Endothelial cell of umbilical vein (primary cell): ENCODE measurements at regions not wholly inside any gene's neighbourhood (a gene's known extent, or its start where the extent isn't known, plus 50 kb on each side); places are given as distances from the start of the nearest gene placed in this dataset.

Experiments used
- BruUV-seq: library from RNA; stranded (reverse); fragments of 400-500 nt; replicated peaks from 2 replicates; lab custom pipeline; 2021; lab: Mats Ljungman, UMichigan
- CTCF ChIA-PET: fragments of 300-600, 350-600 bp; sonication (Branson Sonifier 250); formaldehyde crosslinking; loops from one replicate; lab custom pipeline; 2021; ENCODE audit warnings: antibody characterized with exemption, inconsistent platforms; lab: Charles Lee
- POLR2A ChIA-PET: fragments of 300-600, 350-600 bp; sonication (Branson Sonifier 250); formaldehyde crosslinking; loops from one replicate; lab custom pipeline; 2021; ENCODE audit warnings: antibody characterized with exemption, inconsistent platforms; lab: Charles Lee
- DNase-seq: peaks from one replicate; pipeline ENCODE4 v3.0.0-alpha.2; 2011; ENCODE audit warnings: low read depth, low spot score
- FAIRE-seq: peaks from 2 replicates; lab custom pipeline; 2011; peaks lifted over from hg19 to GRCh38; lab: Jason Lieb, UNC
- H2AFZ ChIP-seq: 2 replicates; pipeline ENCODE4 v1.6.0; 2012; ENCODE audit warnings: low read depth, low read length, control low read depth, inconsistent platforms
- H3K27ac ChIP-seq: 2 replicates; pipeline ENCODE4 v1.5.1; 2011; ENCODE audit warnings: low read depth, mild to moderate bottlenecking, control low read depth, low read length, moderate library complexity; ENCODE audit not compliant: insufficient read depth
- H3K27me3 ChIP-seq, 2 experiments: 2 replicates each; pipeline versions ENCODE4 v1.6.0 to v1.6.1; 2011; ENCODE audit warnings: low read length in 2 of 2, mixed read lengths in 1 of 2; ENCODE audit not compliant: control insufficient read depth in 2 of 2, insufficient read depth in 2 of 2
- H3K36me3 ChIP-seq, 2 experiments: 2 replicates in 1 of 2; 3 replicates in 1 of 2; pipeline ENCODE4 v1.5.1; 2011; ENCODE audit warnings: low read length in 2 of 2, mild to moderate bottlenecking in 1 of 2, moderate library complexity in 1 of 2; ENCODE audit not compliant: control insufficient read depth in 2 of 2, insufficient read depth in 2 of 2; ENCODE audit errors: extremely low read depth in 1 of 2
- H3K4me1 ChIP-seq: 3 replicates; pipeline ENCODE4 v1.5.1; 2011; ENCODE audit warnings: mild to moderate bottlenecking, low read length; ENCODE audit not compliant: control insufficient read depth, insufficient read depth; ENCODE audit errors: extremely low read depth
- H3K4me2 ChIP-seq: 2 replicates; pipeline ENCODE4 v1.6.1; 2011; ENCODE audit warnings: low read length, control low read depth, mixed read lengths; ENCODE audit not compliant: insufficient read depth
- H3K4me3 ChIP-seq, 3 experiments: fragments of 200-600 bp in 1 of 3; sonication (generic), shearing (Covaris generic) in 1 of 3; replicated peaks in 1 of 3; 2 replicates each; pipeline ENCODE4 v1.5.1; 2011 to 2016; ENCODE audit warnings: control low read depth in 3 of 3, low read length in 3 of 3, mild to moderate bottlenecking in 2 of 3, inconsistent platforms in 1 of 3, low read depth in 1 of 3, moderate library complexity in 1 of 3; ENCODE audit not compliant: insufficient read depth in 1 of 3
- H3K79me2 ChIP-seq: 2 replicates; pipeline ENCODE4 v1.6.0; 2012; ENCODE audit warnings: low read length, inconsistent platforms; ENCODE audit not compliant: control insufficient read depth, insufficient read depth
- H3K9ac ChIP-seq: replicated peaks from 2 replicates; pipeline ENCODE3; 2011; ENCODE audit warnings: low read length, control low read depth; ENCODE audit not compliant: insufficient read depth; ENCODE audit errors: extremely low read depth
- H3K9me1 ChIP-seq: replicated peaks from 3 replicates; pipeline ENCODE4 v1.6.0; 2011; ENCODE audit warnings: mild to moderate bottlenecking, low read length; ENCODE audit not compliant: control insufficient read depth, insufficient read depth; ENCODE audit errors: extremely low read depth
- H3K9me3 ChIP-seq: replicated peaks from 2 replicates; pipeline ENCODE4 v1.5.1; 2012; ENCODE audit warnings: low read length, inconsistent platforms; ENCODE audit not compliant: control insufficient read depth, insufficient read depth
- H4K20me1 ChIP-seq: replicated peaks from 2 replicates; pipeline ENCODE3; 2011; ENCODE audit warnings: mild to moderate bottlenecking, low read length; ENCODE audit not compliant: control insufficient read depth, insufficient read depth; ENCODE audit errors: extremely low read depth
- CTCF ChIP-seq, 2 donors: IDR thresholded peaks; 1 replicate in 1 of 2; 2 replicates in 1 of 2; pipeline ENCODE4 v1.5.1; 2011; ENCODE audit warnings: low read length in 2 of 2, mild to moderate bottlenecking in 2 of 2, moderate library complexity in 2 of 2, control low read depth in 1 of 2, inconsistent platforms in 1 of 2, low read depth in 1 of 2; ENCODE audit not compliant: insufficient read depth in 1 of 2; ENCODE audit errors: extremely low read depth in 1 of 2
- EZH2 ChIP-seq: IDR thresholded peaks from 2 replicates; pipeline ENCODE4 v1.6.1; 2012; ENCODE audit warnings: borderline replicate concordance, low read depth, mild to moderate bottlenecking, moderate library complexity, low read length, inconsistent platforms; ENCODE audit not compliant: severe bottlenecking
- FOS ChIP-seq: IDR thresholded peaks from 2 replicates; pipeline ENCODE4 v1.6.1; 2011; ENCODE audit warnings: mild to moderate bottlenecking, low read length, moderate library complexity, borderline replicate concordance; ENCODE audit not compliant: insufficient read depth
- GATA2 ChIP-seq: IDR thresholded peaks from 2 replicates; pipeline ENCODE4 v1.7.0; 2011; ENCODE audit warnings: low read depth, mild to moderate bottlenecking, moderate library complexity, mixed read lengths, low read length; ENCODE audit not compliant: insufficient read length, insufficient read depth
- JUN ChIP-seq: IDR thresholded peaks from 2 replicates; pipeline ENCODE4 v1.6.1; 2011; ENCODE audit warnings: borderline replicate concordance, low read depth; ENCODE audit not compliant: insufficient read length, insufficient read depth
- MAX ChIP-seq: IDR thresholded peaks from 2 replicates; pipeline ENCODE4 v1.6.1; 2011; ENCODE audit not compliant: insufficient read depth, insufficient read length
- MYC ChIP-seq: IDR thresholded peaks from one replicate; pipeline ENCODE4 v1.6.1; 2011; ENCODE audit warnings: mild to moderate bottlenecking, low read depth, low read length
- POLR2A ChIP-seq: IDR thresholded peaks from 2 replicates; pipeline ENCODE4 v1.6.1; 2012; ENCODE audit warnings: low read depth, mild to moderate bottlenecking, control low read depth, low read length
- POLR2AphosphoS5 ChIP-seq: IDR thresholded peaks from 2 replicates; pipeline ENCODE4 v1.6.1; 2012; ENCODE audit warnings: low read depth, mild to moderate bottlenecking, control low read depth, low read length, moderate library complexity; ENCODE audit not compliant: insufficient read depth
- dilution Hi-C: fragments of 300-500 bp; cut with MboI; formaldehyde crosslinking; loops from one replicate; pipeline ENCODE4 v1.15.0; 2019; ENCODE audit warnings: low sequenced_read_pairs; ENCODE audit not compliant: extremely low pct_ligation_motif_present
- intact Hi-C: fragments of 100-400 bp; cut with micrococcal nuclease; formaldehyde crosslinking; loops from one replicate; pipeline ENCODE4 v1.10.0; 2022

GRCh38 chr2:219969508-219969907 lies 342.1 kb downstream of the SLC4A3 start:
- H3K9ac ChIP-seq: no peak overlapping the region
- H3K4me1 ChIP-seq: no peaks in the 10 kb centered on the region
- intact Hi-C loops: no loop called here
- no peaks in the 10 kb centered on the region for H3K9me1 ChIP-seq
- no peaks in the 10 kb centered on the region for H3K36me3 ChIP-seq
- TF ChIP-seq JUN (no peak), MAX (no peak), POLR2AphosphoS5 (no peak), FOS (no peak), GATA2 (no peak), MYC (no peak), POLR2A (no peak), EZH2 (no peak), CTCF (IDR thresholded peaks at IDR 0.05; ENCODE audit: extremely low read depth in 1 of 2, insufficient read depth in 1 of 2, low read depth in 1 of 2, low read length in 2 of 2) (no peak)
- no peaks in the 10 kb centered on the region for H3K27me3 ChIP-seq
- dilution Hi-C loops: no loop called here
- no peak overlapping the region for H3K4me2 ChIP-seq
- H3K9me3 ChIP-seq: peaks cover 5% of the 10 kb centered on the region
- ChIA-PET POLR2A (no interaction called here), CTCF (no interaction called here)
- H4K20me1 ChIP-seq: no peaks in the 10 kb centered on the region
- H3K79me2 ChIP-seq: no peaks in the 10 kb centered on the region
- H3K4me3 ChIP-seq: no peak overlapping the region
- FAIRE-seq: no peak
- H2AFZ ChIP-seq: no peak overlapping the region
- BruUV-seq: no TSS peak
- DNase-seq: no peak
- H3K27ac ChIP-seq: no peak overlapping the region
